ENCODE measurements at regions not wholly inside any gene's neighbourhood (a gene's known extent, or its start where the extent isn't known, plus 50 kb on each side); places are given as distances from the start of the nearest gene placed in this dataset.

DNA sequence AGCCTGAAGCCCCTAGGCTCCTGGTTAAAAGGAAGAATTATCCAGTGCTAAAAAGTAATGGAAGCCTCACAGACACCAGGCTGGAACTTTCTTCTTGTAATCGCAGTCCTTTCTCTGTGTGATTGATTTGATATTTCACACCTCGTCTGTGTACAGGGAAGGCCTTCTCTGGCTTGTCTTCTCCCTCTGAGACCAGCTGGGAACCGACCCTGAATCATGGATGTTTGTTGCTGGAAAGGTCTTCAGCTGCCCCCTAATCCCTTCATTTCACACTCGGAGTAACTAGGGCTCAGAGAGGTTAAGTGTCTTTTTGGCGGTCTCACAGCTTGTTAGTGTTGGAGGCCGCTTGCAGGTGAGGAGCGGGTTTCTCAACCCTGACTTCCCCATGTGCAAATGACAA lies 500.2 kb upstream of the CDH4 start:
- POLR2A ChIA-PET = no interaction called here
- no peaks in the 10 kb centered on the region for H3K36me3 ChIP-seq (ENCODE audit: control insufficient read depth, insufficient read depth, low read length)
- TF ChIP-seq, protein P1, sequence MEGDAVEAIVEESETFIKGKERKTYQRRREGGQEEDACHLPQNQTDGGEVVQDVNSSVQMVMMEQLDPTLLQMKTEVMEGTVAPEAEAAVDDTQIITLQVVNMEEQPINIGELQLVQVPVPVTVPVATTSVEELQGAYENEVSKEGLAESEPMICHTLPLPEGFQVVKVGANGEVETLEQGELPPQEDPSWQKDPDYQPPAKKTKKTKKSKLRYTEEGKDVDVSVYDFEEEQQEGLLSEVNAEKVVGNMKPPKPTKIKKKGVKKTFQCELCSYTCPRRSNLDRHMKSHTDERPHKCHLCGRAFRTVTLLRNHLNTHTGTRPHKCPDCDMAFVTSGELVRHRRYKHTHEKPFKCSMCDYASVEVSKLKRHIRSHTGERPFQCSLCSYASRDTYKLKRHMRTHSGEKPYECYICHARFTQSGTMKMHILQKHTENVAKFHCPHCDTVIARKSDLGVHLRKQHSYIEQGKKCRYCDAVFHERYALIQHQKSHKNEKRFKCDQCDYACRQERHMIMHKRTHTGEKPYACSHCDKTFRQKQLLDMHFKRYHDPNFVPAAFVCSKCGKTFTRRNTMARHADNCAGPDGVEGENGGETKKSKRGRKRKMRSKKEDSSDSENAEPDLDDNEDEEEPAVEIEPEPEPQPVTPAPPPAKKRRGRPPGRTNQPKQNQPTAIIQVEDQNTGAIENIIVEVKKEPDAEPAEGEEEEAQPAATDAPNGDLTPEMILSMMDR (IDR thresholded peaks at IDR 0.05; ENCODE audit: insufficient read depth, low read depth, low read length) = no peak
- H3K4me3 ChIP-seq (ENCODE audit: low read depth, low read length) = no peak overlapping the region
- H3K27me3 ChIP-seq (ENCODE audit: control insufficient read depth, insufficient read depth, low read length) = no peaks in the 10 kb centered on the region
- no peak for DNase-seq (ENCODE audit: low read depth)
- CTCF ChIA-PET = no interaction called here

DNA sequence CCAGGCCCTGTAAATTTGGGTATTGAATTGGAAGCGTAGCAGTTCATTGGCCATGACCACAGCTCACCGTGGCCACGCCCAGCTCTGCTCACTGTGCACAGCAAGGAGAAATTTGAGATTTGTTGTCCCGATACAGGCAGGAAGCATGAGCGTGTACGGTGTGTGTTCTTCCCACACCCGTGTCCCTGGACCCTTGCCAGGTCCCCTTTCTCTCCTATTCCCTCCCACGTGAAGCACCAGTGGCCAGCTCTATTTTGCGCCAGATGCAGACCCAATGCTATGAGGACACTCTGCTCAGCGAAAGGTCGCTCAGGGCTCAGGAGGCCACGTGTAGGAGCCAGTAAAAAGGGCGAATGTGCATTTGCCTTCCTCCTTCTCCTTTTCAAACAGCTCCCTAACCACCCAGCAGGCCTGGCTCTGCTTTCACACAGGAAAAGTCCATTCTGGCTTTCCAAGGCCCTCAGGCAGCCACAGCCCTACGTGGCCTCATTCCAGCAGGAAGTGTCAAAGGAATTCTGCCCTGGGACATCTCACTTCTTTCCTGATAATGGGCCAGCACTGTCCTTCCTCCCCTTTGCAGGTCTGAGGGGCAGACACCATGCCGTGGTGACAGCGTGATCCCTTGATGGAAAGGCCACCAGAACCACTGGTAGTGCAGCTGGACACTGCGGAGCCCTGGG lies 499.2 kb upstream of the CDH4 start:
- no peaks in the 10 kb centered on the region for H3K27me3 ChIP-seq (ENCODE audit: control insufficient read depth, insufficient read depth, low read length)
- no peak for DNase-seq (ENCODE audit: low read depth)
- ChIA-PET CTCF (no interaction called here), POLR2A (no interaction called here)
- TF ChIP-seq, protein P1 (IDR thresholded peaks at IDR 0.05; ENCODE audit: insufficient read depth, low read depth, low read length) = no peak
- no peaks in the 10 kb centered on the region for H3K36me3 ChIP-seq (ENCODE audit: control insufficient read depth, insufficient read depth, low read length)
- no peak overlapping the region for H3K4me3 ChIP-seq (ENCODE audit: low read depth, low read length)

DNA sequence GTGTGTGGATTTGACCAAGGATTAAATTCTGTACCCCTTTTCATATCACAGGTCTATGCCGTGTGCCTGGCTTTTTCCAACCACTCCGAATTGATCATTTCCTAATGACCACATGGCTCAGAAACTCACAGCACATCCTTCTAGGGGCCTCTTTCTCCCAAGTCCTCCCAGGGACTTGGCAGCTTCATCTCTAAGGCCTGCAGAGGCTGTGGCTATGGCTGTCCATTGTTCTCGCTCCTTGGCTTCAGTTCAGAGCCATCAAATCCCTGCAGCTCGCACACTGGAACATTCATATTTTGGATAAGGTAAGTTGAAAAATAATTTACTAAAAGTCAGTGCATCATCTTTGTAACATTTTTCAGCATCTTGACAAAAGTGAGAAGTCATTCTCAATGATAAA lies 497.2 kb upstream of the CDH4 start:
- POLR2A ChIA-PET = no interaction called here
- no peak for DNase-seq (ENCODE audit: low read depth)
- TF ChIP-seq, protein P1 (IDR thresholded peaks at IDR 0.05; ENCODE audit: insufficient read depth, low read depth, low read length) = no peak
- no peaks in the 10 kb centered on the region for H3K36me3 ChIP-seq (ENCODE audit: control insufficient read depth, insufficient read depth, low read length)
- no peak overlapping the region for H3K4me3 ChIP-seq (ENCODE audit: low read depth, low read length)
- H3K27me3 ChIP-seq (ENCODE audit: control insufficient read depth, insufficient read depth, low read length) = no peaks in the 10 kb centered on the region
- CTCF ChIA-PET = no interaction called here

DNA sequence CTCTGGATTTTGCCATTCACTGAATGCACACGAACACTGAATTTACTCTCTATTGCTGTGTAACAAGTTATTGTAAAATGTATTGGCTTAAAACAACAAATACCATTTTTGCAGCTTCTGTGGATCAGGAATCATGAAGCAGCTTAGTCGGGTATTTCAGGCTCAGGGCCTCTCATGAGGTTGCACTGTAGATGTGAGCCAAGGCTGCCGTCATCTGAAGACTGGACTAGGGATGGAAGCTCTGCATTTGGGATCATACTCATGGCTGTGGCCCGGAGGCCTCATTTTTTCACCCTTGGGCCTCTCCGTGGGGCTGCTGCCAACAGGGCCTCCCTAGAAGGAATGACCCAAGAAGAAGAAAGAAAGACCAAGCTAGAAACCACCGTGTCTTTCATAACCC lies 492.4 kb upstream of the CDH4 start:
- ChIA-PET POLR2A (no interaction called here), CTCF (no interaction called here)
- DNase-seq (ENCODE audit: low read depth) = no peak
- TF ChIP-seq, protein P1 (IDR thresholded peaks at IDR 0.05; ENCODE audit: insufficient read depth, low read depth, low read length) = no peak
- Histone ChIP-seq H3K27me3 (ENCODE audit: control insufficient read depth, insufficient read depth, low read length) (no peaks in the 10 kb centered on the region), H3K4me3 (ENCODE audit: low read depth, low read length) (no peak overlapping the region), H3K36me3 (ENCODE audit: control insufficient read depth, insufficient read depth, low read length) (no peaks in the 10 kb centered on the region)

DNA sequence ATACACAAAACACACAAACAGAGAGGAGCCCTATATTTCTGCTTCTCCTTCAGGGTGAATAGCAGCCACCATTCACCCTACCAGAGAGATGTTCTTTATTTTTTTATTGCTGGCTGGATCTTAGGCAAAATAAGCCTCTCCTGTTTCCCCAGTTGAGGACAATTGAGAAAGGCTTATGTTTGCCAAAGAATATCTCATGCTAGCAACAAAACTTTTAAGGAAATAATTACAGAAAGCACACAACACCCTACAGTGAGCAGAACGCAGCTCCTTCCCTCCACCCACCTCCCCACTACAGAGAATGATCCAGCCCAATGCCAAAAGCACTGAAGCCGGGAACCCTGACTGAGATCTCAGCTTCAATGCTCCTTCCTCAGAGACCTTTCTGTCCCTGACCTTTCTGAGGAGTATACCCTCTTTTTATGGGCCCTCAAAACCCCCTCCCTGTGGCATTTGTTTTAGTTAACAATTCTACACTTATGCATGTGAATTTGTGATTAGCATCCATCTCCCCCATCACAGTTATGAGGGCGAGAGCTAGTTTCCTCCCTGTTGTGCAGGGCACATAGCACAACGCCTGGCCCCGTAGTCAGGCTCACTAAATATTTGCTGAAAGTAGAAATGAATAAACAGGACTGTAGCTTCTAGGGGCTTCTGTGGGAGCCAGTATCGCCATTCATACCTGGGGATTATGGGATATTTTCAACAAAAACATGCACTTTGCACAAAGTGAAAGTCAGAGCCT lies 491.6 kb upstream of the CDH4 start:
- DNase-seq (ENCODE audit: low read depth) = no peak
- H3K4me3 ChIP-seq (ENCODE audit: low read depth, low read length) = no peak overlapping the region
- CTCF ChIA-PET = no interaction called here
- TF ChIP-seq, protein P1 (IDR thresholded peaks at IDR 0.05; ENCODE audit: insufficient read depth, low read depth, low read length) = no peak
- no peaks in the 10 kb centered on the region for H3K36me3 ChIP-seq (ENCODE audit: control insufficient read depth, insufficient read depth, low read length)
- no peaks in the 10 kb centered on the region for H3K27me3 ChIP-seq (ENCODE audit: control insufficient read depth, insufficient read depth, low read length)
- POLR2A ChIA-PET = no interaction called here
